ENCODE measurements at regions not wholly inside any gene's neighbourhood (a gene's known extent, or its start where the extent isn't known, plus 50 kb on each side); places are given as distances from the start of the nearest gene placed in this dataset.

DNA sequence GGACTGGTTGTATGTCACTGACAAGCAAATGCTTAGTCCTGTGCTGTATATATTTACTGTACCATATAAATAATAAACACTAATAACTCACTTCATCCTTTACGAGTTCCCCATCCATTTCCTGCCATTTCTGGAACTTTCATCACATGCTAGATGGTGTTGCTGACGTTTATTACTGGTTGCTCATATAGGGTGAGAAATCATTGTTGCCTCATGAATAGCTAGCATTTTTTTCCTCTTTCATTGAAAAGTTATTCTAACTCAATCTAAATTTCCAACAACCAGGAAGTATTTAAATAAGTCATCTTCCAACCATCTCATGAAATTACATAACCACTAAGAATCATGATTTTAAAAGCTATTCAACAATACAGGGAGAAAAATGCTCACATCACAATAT is 88.6 kb upstream of the RCN1 start:
- no peak for DNase-seq (ENCODE audit: low read depth)

DNA sequence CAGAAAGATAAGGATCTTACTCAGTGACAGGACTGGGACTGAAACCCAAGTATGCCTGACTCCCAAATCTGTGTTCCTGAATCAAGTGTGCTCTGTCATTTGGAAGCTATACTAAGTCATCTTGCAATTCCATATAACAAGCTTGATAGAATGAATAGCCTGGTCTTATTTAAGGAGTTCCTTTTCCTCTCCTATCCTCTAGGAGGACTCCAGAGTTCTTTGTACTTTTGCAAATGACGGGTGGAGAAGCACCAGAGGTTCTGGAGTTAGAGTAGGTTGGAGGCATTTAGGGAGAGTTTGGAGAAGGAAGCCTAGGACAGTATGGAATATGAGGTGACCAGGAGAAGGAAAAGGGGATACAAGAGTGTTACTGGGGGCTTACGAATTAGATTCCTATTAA is 92.9 kb upstream of the RCN1 start:
- DNase-seq (ENCODE audit: low read depth), result no peak

DNA sequence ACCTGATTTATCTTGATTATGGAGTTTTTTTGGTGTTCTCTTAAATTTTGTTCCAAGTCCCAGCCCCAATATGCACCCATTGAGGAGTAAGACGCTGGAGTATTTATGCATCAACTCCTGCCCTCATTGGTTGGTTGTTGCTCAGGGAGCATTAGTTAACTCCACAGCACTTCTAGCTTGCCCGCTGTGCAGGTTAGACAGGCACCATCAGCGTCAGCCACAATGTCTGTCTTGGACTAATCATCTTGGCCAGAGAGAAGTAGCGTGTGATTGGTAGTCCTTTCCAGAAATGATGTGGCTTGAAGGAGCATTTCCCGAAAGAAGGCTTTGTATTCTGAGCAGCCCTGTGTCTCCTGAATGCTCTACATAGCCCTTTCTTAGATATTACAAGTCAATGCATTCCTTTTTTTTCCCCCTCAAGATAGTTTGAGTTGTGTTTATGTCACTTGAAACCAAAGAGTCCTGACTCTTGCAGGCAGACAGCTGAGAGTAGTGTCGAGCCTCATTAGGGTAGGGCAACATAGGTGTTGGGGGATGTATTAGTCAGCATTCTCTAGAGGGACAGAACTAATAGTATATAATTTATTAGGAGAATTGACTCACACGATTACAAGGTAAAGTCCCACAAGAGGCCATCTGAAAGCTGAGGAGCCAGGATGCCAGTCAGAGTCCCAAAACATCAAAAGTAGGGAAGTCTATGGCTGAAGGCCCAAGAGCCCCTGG is 94.6 kb upstream of the RCN1 start:
- DNase-seq (ENCODE audit: low read depth), result no peak

DNA sequence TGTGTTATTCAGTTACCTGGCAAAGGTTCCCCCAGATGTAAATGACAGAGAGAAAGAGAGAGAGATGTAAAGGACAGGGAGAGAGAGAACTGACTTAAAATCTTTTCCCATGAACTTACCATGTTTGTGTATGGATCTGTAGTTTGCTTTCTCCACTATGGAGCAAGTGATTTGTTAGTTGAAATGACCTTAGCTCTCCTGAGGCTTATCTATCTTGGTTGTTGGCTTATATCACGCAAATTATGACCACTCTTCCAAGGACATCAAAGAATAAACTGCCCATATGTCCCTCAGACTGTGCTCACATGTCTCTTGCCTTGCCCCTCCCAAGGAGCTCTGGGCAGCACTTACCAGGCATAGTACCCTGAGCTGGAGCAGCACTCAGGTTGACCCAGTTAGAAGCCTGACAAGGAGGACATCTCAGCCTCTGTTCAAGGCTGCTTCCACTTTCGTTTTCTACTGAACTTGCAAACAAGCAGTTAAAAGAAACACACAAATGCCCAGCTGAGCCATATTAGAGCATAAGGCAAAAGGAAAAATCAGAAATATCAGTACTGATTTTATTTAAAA is 95.3 kb upstream of the RCN1 start:
- peak; percentile 8 for DNase-seq (ENCODE audit: low read depth)

DNA sequence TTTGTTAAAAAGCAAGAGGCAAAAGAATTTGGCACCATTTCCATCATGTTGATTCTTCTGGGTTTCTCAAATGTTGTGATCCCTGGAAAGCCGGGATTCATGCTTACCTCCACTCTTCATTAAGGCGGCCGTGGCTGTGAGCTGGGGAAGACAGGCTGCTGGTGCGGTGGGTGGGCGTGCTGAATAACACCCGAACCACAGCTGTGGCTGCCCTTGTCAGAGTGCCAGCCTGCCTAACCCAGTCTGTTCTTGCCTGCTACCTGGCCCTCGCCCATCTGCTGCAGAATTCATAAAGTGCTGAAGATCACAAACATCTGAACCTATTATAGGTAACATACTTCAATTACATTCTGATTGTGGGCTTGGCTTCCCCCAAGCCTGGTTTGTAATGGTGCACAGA is 95.8 kb upstream of the RCN1 start:
- DNase-seq (ENCODE audit: low read depth), result no peak

DNA sequence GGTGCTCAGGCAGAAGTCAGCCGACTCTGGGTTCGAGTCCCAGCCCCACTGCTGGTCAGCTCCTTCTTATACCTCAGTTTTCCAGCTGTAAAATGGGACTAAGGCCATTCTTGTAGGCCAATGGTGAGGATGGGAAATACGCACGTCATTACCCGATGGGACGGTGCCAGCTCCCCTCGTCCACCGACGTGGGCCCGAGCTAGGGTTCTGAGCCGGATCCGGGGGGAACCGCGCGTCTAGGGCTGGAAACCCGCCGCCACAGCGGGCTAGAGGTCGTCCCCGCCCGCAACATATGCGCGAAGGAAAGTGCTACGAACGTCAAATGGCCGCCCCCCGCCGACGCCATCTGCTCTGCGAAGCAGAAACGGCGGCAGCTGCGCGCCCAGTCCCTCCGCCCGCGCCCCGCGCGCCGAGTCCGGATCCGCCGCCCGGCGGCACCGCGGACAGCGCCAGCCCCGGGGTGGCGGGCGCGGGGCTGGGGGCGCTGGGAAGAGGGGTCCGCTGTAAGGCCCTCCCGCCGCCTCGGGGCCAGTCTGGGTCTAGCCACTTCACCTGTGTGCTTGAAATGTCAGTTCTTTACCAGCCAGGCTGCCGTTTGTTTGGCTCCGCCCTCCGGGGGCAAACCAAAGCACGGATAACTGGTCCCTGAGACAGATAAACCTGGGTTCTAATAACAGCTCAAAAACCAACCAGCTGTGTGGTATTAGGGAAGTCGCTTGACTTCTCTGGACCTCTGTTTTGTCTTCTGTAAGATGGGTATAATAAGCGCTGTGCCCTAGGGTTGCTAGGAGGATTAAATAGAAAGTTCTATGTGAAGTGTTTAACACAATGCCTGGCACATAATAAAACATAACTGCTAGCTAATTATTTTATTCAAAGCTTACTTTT is 103.5 kb upstream of the RCN1 start:
- no peak for DNase-seq (ENCODE audit: low read depth)

DNA sequence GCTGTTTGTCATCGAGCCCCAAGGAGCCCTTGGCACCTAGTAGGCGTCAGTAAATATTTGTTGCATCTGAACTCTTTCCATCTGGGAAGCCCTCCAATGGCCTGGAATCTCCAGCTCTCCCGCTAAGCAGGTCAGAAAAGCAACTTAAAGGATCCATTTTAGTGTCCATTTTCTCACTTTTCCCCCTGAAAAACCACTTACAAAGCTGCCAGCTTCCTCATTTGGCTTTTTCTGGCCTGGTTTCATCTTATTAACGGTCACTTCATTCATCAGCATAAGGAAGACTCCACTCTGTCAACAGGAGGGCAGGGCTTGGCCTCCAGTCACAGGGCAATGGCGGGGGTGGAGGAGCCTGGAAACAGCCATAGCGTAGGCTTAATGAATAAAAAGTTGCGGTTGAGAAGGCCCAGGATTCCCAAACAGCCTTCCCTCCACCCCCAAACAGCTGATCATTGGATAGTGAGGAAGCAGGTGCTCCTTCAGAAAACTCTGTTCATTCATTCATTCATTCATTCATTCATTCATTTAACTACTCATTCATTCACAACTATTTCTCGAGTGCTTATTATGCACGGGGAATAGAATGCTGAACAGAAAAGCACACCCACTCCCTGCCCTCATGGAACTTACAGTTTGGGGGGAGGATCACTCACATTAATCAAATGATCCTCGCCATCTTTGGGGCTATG is 104.5 kb upstream of the RCN1 start:
- DNase-seq (ENCODE audit: low read depth), result no peak

DNA sequence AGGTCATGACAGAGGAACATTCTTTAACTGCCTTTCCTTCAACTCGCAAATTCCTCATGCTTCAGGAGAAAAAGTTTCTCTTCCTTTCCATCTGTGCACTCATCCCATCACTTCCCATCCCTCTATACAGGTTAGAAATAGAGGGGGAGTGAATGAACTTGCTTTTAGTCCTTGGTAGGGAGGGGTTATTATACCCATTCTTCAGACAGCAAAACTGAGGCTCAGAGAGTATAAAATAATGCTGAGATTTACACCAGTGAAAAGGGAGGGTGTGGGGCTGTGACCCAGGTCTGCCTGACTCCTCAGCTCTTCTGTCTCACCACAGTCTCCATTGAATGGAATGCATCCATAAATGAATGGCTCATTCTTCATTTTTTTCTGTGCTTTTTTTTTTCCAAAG is 109.4 kb upstream of the RCN1 start:
- no peak for DNase-seq (ENCODE audit: low read depth)

DNA sequence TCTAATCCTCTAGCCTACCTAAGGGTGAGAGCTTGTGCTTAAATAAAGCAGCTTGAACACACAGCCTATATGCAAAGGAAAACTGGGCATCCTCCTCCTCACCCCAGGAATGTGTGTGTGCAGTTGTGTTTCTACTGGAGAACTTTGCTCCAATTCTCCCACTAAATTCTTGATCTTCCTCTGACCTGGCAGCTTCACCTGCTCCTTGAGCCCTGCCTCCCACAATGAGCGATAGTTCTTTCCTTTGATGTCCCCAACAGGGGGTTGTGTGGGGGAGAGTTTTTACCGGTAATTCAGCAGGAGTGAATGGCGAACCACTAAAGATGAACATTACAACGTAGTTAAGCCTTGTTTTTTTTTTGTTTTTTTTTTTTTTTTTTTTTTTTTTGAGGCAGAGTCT is 113.5 kb upstream of the RCN1 start:
- DNase-seq (ENCODE audit: low read depth), result no peak

DNA sequence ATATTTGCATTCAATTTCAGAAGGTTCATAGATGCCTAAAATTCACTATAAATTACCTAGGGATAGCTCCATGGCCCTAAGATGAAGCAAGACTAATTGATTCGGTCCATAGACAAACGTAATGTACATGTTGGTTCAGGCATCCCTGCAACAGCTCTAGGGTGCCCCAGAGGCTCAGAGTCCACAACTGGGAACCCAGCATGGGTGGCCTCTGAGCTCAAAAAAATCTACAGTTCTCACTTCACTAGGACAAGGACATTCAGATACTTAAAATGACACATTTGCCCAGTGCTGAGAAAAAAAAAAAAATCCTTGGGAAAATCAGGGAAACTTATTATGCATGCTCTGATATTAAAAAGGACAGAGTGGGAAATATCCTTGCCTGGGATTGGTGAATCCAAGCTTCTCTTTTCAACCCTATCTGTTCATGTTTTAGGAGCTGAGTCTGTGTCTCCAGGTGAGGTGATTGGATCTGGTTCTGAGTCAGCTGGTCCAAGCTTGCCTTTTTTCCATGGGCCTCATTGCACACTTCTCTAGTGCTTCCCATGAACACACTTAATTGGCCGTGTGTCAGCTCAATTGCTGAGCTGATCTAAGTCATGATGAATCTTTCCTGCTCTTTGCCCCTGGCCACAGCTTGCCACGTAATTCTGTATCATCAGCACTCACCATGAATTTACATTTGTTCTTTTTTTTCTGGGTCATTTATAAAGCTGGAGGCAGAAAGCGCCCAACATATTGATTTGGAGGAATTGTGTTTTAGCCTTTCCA is 116.3 kb upstream of the RCN1 start:
- peak; percentile 79 for DNase-seq (ENCODE audit: low read depth)

DNA sequence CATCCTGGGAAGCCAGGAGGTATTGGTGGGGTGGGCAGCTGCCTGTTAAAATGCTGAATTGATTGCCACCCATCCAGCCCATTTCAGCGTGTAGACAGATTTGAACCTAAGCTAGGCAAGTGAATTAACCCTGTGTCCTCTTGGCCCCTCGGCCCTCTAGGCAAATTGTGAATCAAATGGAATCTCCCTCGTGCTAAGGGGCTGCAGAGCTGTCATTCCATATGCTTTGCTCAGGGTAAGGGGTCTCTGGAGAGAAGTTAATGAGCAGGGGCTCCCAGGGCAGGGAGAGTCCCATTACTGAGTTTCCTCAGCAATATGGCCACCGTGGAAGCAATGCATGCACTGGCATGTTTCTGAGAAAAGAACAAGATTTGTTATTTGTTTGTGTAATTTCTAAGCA is 117.7 kb upstream of the RCN1 start:
- DNase-seq (ENCODE audit: low read depth), result no peak

DNA sequence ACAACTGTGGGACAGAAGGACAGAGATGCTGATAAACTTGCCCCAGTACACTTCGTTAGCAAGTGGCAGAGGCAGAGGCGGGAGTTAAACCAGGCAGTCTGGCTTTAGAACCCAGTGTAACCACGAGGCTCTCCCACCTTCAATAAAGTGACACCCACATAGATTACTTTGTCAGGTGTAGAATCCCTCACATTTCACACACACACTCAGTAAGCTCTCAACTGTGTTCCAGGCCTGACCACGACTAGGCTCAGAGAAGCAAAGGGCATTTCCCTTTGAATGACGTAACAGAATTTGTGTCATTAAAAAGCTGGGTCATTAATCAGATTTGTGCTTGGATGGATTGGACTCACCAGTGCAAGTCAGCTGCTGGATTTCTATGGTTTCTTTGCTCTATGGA is 118.3 kb upstream of the RCN1 start:
- peak; percentile 31 for DNase-seq (ENCODE audit: low read depth)

DNA sequence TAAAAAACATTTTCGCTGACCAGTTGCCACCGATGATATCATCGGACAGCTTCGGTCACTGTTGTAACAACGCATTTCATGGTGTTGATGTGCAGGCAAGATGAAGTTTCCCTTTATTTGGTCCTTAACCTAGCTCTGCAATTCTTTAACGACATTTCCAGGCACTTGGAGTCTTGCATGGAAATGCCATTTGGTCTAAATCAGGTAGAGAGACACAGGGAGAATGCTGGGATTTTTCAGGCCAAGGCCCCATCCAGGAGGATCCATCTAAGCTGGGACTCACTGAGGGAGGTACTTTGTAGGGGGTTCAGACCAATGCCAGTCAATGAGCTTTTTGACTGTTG is 121.5 kb upstream of the RCN1 start:
- DNase-seq (ENCODE audit: low read depth), result no peak

DNA sequence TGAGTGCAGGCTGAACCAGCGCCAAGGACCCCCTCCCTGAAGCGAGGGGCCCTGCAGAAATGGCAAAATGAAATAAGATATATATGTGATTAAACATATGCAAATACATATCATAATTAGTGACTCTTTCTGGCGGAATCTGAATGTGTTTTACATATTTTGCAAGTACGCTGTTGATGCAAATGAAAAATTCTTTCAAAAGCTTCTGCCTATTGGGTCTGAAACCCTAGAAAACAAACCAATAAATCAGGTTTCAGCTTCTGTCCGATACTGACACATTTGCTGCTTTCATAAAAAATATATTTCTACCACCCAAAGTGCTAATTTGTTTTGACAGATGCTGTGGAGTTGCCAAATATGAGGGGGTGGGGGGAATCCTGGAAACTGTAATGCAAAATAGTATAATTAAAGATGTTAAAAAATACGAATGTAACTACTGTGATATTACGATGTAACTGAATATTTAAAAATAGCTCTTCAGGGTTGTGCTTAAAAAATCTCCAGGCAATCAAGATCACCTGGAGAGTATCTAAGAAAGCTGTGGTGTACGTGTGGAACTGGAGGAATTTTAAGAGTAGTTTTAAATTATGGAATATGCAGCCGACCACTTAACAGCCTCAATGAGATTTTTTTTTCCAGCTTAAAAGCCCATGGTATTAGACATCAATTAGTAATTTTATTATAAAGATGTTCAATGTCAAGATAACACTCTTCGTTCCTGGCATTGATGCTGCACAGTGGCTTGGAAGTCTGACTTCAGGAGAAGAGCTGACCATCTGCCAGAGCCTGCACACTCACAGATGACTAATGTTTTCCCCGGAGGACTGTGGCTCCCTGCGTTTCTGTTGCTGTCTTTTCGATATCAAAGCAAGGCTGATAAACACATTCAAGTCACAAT is 122.2 kb upstream of the RCN1 start:
- DNase-seq (ENCODE audit: low read depth), result no peak

DNA sequence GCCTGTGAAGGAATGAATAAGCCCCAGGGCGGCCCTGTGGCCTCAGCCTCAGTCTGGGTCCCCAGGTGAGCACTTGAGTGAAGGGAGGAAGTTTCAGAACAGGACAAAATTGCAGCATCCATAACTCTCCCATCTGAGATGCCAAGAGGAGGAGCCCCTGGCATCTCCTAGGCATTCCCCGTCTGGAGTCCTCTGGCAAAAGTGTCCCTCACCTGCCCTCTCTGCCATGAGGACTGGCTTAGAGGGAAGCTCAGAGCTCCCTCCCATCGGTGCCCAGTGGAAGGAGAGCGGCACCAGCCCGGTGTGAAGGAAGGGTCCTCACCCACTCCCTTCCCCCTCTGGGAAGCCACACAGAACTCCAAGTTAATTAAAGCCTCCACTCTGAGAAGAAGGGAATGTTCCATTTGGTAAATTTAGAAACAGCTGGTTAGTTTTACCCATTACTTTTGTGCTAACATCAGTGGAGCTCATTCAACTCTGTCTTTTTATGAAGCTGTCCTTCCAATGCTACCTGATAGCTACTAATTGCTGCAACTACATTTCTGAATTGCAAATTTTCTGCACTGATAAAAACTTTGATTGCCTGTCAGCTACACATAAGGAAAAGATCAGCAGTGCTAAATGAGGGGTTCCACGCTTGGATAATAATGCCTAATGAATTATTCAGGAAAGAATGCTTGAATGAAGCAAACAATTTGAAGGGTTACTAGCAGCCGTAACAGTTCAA is 123.3 kb upstream of the RCN1 start:
- peak; percentile 3 for DNase-seq (ENCODE audit: low read depth)

DNA sequence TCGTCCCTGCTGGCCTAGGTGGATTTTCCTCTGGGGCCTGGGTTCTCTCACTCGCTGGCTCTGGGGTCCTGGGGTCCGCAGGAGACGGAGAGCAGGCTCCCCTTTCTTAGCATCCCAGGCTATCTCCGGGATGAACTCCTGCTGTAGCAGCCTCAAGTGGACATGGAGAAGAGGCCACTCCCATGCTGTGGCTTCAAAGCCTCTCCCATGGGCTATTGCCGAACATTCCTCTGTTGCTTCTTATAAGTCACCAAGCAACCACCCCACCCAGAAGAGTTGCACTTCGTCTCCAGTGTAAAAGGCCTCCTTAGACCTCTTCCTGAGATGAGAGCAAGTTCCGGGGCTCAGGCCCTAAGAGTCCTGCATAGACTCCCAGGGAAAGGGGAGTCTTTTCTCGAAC is 124.0 kb upstream of the RCN1 start:
- DNase-seq (ENCODE audit: low read depth), result no peak

DNA sequence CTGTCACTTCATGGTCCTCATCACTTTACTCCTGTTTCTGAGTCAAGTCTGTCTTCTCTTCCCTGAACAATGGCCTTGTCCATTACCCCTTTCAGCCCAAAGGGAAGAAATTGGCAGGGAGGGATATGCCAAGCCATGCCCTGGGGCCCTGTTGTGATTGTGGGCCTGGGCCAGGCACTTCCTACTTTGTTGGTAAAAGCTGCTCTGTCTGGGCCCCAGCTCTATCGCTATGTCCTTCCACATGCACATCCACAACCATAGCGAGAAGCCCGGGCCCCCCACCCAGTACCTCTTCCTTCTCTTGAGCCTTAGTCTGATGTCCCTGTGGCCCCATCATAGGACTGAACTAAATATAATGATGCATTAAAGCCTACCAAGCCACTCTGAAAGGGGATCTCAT is 126.7 kb upstream of the RCN1 start:
- DNase-seq (ENCODE audit: low read depth), result no peak

DNA sequence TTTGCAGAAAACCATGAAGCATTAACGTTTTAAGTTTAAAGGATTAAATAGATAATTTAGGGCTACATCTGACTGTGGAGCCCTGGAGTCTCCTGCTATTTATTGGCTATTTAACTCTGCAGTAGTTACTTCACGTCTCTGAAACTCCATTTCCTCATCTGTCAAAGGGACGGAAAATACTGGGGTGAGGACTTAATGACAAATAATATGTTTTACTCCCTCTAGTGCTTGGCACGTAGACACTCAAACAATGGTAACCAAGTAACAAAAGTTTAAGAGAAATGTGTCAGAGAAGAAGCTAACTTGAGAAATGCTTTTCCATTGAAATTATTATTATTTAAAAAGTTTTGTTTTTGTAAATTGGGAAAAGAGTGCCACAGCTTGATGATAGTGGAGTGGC is 130.7 kb upstream of the RCN1 start:
- no peak for DNase-seq (ENCODE audit: low read depth)

DNA sequence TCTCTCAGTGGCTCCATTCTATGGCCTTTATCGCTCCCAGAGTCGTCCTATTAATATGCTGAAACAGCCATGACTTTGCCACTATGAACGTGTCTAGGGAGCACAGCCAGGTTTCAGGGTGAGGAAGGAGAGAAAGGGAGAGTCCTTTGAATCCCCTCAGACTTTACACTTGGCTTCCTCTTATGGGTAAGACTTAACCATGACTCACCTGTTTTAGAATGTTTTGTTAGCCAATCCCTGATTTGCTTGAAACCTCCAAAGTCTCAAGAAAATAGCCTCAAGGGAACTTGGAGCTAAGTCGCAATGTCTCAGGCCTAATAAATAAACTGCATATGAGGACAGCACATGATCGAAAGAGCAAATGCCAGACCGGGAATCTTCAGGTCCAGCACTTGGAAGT is 131.2 kb upstream of the RCN1 start:
- peak; percentile 88 for DNase-seq (ENCODE audit: low read depth)

DNA sequence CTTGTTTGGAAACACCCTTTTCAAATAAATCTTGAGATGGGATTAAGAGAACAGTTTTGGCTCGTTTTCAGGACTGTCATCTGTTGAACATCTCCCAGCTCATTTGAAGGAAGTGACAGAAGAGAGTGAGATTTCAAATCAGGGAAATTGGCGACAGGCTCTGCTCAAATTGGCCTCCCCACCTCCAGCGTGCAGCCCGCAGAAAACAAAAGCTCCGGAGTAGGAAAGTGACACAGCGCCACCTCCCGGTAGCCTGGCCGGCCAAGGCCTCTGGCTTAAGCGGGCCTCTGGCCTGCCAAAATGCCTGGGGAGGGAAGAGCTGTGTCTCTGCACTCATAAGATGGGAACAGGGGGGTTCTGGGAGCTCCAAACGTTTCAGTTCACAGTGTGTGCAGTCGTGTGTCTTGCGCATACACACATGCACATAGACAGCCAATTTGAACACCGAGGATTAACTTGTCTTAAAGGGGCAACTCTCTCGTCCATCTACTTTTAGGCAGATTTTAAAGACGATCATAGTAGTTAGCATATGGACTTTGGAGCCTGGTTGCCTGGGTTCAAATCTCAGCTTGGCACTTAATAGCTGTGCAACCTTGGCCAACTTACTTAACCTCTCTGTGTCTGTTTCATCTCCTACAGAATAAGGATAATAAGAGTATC is 132.7 kb upstream of the RCN1 start:
- DNase-seq (ENCODE audit: low read depth), result no peak

Data from renal cortical epithelial cell (primary cell).